CD4-positive, alpha-beta T cell treated with Interleukin-4 for 1 hour (primary cell): ENCODE measurements at regions not wholly inside any gene's neighbourhood (a gene's known extent, or its start where the extent isn't known, plus 50 kb on each side); places are given as distances from the start of the nearest gene placed in this dataset.
"Not testable (repeated sequence)": the region's sequence is repeated elsewhere in the genome, so short reads cannot be mapped to it uniquely, and the experiment has no call there.

Experiments used
- DNase-seq, 2 donors: peaks; one replicate each; pipeline ENCODE4 v3.0.0-alpha.2; 2020 to 2022

- DNase-seq: no peak
Measured at GRCh38 chr3:110855207-110855606, 216.4 kb upstream of the NECTIN3 start.

DNA sequence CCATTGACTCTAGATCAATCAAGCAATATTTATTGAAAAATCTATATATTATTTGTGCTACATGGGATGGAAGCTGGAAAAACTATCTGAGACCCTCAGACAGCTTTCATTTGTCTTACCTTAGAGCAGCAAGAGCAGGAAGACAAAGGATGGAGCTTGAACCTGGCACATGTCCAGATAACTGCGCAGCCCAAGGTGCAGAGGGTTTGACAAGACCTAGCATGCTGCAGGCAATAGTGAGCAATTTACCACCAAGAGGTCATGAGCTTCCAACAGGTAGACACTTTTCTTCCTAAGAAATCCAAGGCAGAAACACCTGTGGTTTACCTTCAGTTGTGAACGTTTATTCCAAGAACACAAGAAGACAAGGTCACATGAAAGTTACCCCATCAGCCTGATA is 214.7 kb upstream of the NECTIN3 start:
- no peak for DNase-seq

- no peak for DNase-seq
Measured at GRCh38 chr3:110858549-110858948, 213.1 kb upstream of the NECTIN3 start.

DNA sequence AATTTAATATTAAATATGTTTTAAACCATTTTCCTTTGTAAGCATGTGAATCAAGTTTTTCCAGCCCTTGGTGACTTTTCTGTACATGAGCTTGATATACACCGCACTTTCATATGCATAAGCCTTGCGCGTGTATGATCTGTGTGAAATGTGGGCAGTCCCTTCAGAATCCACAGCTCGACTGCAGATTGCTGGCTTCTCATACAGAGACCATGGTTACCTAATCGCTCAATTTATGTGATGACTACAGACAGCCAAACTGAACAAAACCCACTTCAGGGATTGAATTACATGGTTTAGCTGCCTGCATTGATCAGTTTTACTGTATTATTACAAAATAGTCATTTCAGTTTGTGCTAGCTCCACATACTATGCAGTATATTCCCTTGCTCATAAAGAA is 212.3 kb upstream of the NECTIN3 start:
- no peak for DNase-seq

DNA sequence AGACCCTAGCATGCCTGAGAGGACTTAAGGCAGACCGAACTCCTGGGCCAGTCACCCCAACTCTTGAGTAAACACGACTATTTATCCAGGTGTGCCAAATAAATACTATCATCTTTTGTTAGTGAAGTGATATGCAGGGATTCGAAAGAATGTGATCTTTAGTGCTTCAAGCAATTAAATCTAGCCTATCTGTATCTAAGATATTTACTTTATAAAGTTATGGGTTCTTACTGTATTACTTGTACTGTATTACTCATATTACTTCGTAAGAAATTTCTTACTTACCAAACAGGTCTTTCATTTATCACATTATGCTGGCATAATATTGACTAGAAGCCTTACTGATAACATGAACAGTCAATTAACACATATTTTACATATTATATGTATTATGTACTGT is 211.6 kb upstream of the NECTIN3 start:
- no peak for DNase-seq

- no peak for DNase-seq
Measured at GRCh38 chr3:110865934-110866333, 205.7 kb upstream of the NECTIN3 start.

- no peak for DNase-seq
Measured at GRCh38 chr3:110868106-110868505, 203.5 kb upstream of the NECTIN3 start.

DNA sequence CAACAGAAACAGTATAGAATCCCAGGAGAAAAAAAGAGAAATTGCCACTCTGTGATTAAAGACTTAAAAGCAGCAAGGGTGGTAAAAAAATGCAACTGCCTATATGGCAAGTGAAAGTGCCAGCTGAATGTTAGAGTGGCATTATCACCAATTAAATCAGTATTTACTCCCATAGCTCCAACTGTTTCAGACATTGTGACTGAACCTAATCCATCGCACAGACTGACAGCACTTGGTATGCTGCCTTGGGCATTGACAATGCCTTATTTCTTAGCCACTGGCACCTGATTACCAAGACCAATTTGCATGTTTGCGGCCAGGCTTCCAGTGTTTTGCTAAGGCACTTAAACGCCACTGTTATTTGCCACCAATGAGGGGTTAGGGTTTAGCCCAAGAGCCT is 201.9 kb upstream of the NECTIN3 start:
- no peak for DNase-seq

GRCh38 chr3:110871869-110872268 is 199.7 kb upstream of the NECTIN3 start:
- DNase-seq: no peak

GRCh38 chr3:110878692-110879091 is 192.9 kb upstream of the NECTIN3 start:
- no peak for DNase-seq

- no peak for DNase-seq
Measured at GRCh38 chr3:110881069-110881468, 190.5 kb upstream of the NECTIN3 start.

DNA sequence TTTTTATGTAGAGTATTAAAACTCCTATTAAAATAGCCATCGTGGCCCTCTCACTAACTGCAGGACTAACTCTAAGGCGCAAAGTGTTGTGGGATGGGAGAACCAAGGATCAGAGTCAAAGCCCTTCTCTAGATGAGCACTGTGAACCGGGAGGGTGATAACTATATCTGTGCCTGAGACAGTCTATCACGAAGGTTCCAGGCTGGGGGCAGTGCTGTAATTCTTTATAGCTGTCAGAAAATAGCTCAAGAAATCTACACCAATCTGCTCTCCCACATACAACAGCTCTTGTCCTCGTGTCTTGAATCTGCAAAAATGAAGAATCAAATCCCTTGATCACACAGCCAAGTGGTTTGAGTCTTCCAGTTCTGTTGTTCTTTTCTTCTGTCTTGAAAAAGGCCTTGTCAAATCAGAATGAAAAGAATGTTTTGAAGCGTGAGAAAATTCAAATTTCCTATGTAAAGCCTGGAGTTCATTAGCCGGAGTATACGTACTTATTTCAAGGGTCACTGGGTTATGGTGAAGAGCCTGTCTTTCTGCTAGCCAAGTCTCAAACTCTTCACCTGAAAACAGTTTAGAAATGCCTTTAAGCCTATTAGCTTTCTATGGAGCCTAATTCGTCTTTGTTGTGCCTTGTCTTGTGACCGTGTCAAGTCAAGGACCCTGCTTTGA is 185.3 kb upstream of the NECTIN3 start:
- no peak for DNase-seq

DNA sequence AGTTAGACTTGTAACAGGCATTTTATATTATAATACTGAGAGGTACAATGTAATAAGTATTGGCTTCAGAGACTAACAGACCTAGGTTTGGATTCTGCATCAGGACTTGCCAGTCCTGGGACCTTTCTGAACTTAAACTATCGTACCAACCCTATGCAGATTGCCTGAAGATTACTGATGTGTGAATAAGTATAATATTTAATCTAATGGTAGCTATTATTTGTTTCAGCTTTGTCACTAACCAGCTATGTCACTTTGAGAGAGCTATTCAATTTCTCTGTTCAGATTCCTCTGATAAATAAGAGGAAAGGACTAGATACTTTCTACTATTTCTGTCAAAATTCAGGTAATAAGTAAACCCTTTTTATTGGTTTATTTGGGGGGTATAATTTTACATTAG is 184.4 kb upstream of the NECTIN3 start:
- no peak for DNase-seq

DNA sequence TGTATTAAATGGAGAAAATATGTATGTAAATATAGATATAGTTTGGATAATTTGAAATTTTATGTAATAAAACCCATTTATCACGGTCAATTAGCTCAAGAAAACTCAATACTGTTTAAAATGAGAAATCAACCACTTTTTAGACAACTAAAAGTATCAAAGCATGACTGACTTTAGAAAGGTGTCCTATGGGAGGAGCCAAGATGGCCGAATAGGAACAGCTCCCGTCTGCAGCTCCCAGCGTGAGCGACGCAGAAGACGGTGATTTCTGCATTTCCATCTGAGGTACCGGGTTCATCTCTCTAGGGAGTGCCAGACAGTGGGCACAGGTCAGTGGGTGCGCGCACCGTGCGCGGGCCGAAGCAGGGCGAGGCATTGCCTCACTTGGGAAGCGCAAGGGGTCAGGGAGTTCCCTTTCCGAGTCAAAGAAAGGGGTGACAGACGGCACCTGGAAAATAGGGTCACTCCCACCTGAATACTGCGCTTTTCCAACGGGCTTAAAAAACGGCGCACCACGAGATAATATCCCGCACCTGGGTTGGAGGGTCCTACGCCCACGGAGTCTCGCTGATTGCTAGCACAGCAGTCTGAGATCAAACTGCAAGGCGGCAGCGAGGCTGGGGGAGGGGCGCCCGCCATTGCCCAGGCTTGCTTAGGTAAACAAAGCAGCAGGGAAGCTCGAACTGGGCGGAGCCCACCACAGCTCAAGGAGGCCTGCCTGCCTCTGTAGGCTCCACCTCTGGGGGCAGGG is 182.8 kb upstream of the NECTIN3 start:
- DNase-seq: not testable (repeated sequence)

DNA sequence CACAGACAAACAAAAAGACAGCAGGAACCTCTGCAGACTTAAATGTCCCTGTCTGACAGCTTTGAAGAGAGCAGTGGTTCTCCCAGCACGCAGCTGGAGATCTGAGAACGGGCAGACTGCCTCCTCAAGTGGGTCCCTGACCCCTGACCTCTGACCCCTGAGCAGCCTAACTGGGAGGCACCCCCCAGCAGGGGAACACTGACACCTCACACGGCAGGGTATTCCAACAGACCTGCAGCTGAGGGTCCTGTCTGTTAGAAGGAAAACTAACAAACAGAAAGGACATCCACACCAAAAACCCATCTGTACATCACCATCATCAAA is 182.3 kb upstream of the NECTIN3 start:
- DNase-seq: not testable (repeated sequence)

DNA sequence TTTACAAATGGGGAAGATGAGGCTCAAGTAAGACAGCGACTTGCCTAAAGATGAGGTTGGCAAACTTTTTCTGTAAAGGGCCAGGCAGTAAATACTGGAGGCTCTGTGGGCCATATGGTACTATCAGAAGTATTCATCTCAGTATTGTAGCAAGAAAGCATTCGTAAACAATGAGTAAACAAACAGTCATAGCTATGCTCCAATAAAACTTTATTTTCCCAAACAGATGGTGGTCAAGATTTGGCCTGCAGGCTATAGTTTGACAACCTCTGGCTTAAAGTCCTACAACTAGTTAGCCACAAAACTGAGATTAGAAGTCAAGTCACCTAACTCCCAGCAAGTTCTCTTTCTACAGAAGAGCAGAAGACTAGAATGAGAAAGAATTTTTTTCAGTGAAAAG is 177.0 kb upstream of the NECTIN3 start:
- no peak for DNase-seq

- DNase-seq: no peak
Measured at GRCh38 chr3:110895054-110895453, 176.6 kb upstream of the NECTIN3 start.

GRCh38 chr3:110897046-110897445 is 174.6 kb upstream of the NECTIN3 start:
- no peak for DNase-seq

- no peak for DNase-seq
Measured at GRCh38 chr3:110900576-110900975, 171.0 kb upstream of the NECTIN3 start.

GRCh38 chr3:110901536-110901935 is 170.1 kb upstream of the NECTIN3 start:
- no peak for DNase-seq

- no peak for DNase-seq
Measured at GRCh38 chr3:110902453-110903085, 169.0 kb upstream of the NECTIN3 start.

- no peak for DNase-seq
Measured at GRCh38 chr3:110903771-110904519, 167.7 kb upstream of the NECTIN3 start.

DNA sequence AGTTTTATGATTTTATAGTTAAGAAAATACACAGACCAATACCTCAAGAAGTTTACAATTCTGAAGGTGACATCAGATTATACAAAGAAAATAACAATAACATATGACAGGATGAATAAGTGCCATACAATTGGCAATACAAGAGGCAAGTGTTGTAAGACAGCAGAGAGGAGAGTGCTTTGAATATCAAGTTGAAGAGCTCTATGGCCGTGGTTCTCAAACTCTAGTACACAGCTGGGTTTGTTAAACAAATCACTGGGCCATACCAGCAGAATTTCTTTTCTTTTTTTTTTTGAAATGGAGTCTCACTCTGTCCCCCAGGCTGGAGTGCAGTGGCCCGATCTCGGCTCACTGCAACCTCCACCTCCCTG is 167.1 kb upstream of the NECTIN3 start:
- DNase-seq: no peak

- no peak for DNase-seq
Measured at GRCh38 chr3:110905121-110905520, 166.5 kb upstream of the NECTIN3 start.
